DMS79 treated with DMSO at 0.1 percent for 48 hours (cell line): ENCODE measurements at regions not wholly inside any gene's neighbourhood (a gene's known extent, or its start where the extent isn't known, plus 50 kb on each side); places are given as distances from the start of the nearest gene placed in this dataset.

Experiments
- DNase-seq: peaks from one replicate; lab custom pipeline; 2025; lab: John Stamatoyannopoulos, UW

- DNase-seq: no peak
Observed at GRCh38 chr9:90098408-90098807, 493.6 kb downstream of the GADD45G start.

GRCh38 chr9:90099262-90099963 is 494.6 kb downstream of the GADD45G start:
- peak; percentile 7 for DNase-seq

- no peak for DNase-seq
Observed at GRCh38 chr9:90100014-90100413, 495.2 kb downstream of the GADD45G start.

GRCh38 chr9:90102292-90102901 is 497.6 kb downstream of the GADD45G start:
- peak; percentile 60 for DNase-seq

GRCh38 chr9:90103771-90104170 is 499.0 kb downstream of the GADD45G start:
- DNase-seq: no peak

GRCh38 chr9:90105773-90106172 is 501.0 kb downstream of the GADD45G start:
- no peak for DNase-seq

- DNase-seq: peak; percentile 85
Observed at GRCh38 chr9:90107040-90107725, 502.4 kb downstream of the GADD45G start.

- DNase-seq: peak; percentile 11
Observed at GRCh38 chr9:90107726-90108655, 503.2 kb downstream of the GADD45G start.

GRCh38 chr9:90112788-90113187 is 508.0 kb downstream of the GADD45G start:
- no peak for DNase-seq

GRCh38 chr9:90114641-90115425 is 510.0 kb downstream of the GADD45G start:
- no peak for DNase-seq

- DNase-seq: no peak
Observed at GRCh38 chr9:90121762-90122161, 517.0 kb downstream of the GADD45G start.

- no peak for DNase-seq
Observed at GRCh38 chr9:90124961-90125360, 517.7 kb downstream of the DIRAS2 start.

- DNase-seq: no peak
Observed at GRCh38 chr9:90127923-90128322, 514.7 kb downstream of the DIRAS2 start.

- no peak for DNase-seq
Observed at GRCh38 chr9:90128587-90129190, 513.9 kb downstream of the DIRAS2 start.

- no peak for DNase-seq
Observed at GRCh38 chr9:90129446-90129845, 513.2 kb downstream of the DIRAS2 start.

- DNase-seq: no peak
Observed at GRCh38 chr9:90131568-90131967, 511.1 kb downstream of the DIRAS2 start.

GRCh38 chr9:90132866-90133265 is 509.8 kb downstream of the DIRAS2 start:
- DNase-seq: no peak

GRCh38 chr9:90137801-90138200 is 504.8 kb downstream of the DIRAS2 start:
- DNase-seq: no peak

- no peak for DNase-seq
Observed at GRCh38 chr9:90140131-90140818, 502.3 kb downstream of the DIRAS2 start.

- DNase-seq: peak; percentile 31
Observed at GRCh38 chr9:90141723-90142122, 500.9 kb downstream of the DIRAS2 start.
